ENCODE measurements at regions not wholly inside any gene's neighbourhood (a gene's known extent, or its start where the extent isn't known, plus 50 kb on each side); places are given as distances from the start of the nearest gene placed in this dataset.

- no peak for DNase-seq (ENCODE audit: low spot score)
Observed at GRCh38 chr18:39801848-39802247, 2153.2 kb upstream of the PIK3C3 start.

GRCh38 chr18:39801010-39801409 is 2154.0 kb upstream of the PIK3C3 start:
- DNase-seq (ENCODE audit: low spot score) = no peak

GRCh38 chr18:39799006-39799405 is 2156.0 kb upstream of the PIK3C3 start:
- peak; percentile 11 for DNase-seq (ENCODE audit: low spot score)

- DNase-seq (ENCODE audit: low spot score) = no peak
Observed at GRCh38 chr18:39796393-39796792, 2158.6 kb upstream of the PIK3C3 start.

GRCh38 chr18:39795350-39795749 is 2159.7 kb upstream of the PIK3C3 start:
- no peak for DNase-seq (ENCODE audit: low spot score)

GRCh38 chr18:39793609-39794008 is 2161.4 kb upstream of the PIK3C3 start:
- DNase-seq (ENCODE audit: low spot score) = no peak

- no peak for DNase-seq (ENCODE audit: low spot score)
Observed at GRCh38 chr18:39788383-39788782, 2166.7 kb upstream of the PIK3C3 start.

GRCh38 chr18:39786477-39786876 is 2168.6 kb upstream of the PIK3C3 start:
- DNase-seq (ENCODE audit: low spot score) = no peak

GRCh38 chr18:39784541-39784940 is 2170.5 kb upstream of the PIK3C3 start:
- no peak for DNase-seq (ENCODE audit: low spot score)

- DNase-seq (ENCODE audit: low spot score) = no peak
Observed at GRCh38 chr18:39781565-39781964, 2173.5 kb upstream of the PIK3C3 start.

GRCh38 chr18:39780774-39781173 is 2174.3 kb upstream of the PIK3C3 start:
- DNase-seq (ENCODE audit: low spot score) = no peak

- DNase-seq (ENCODE audit: low spot score) = no peak
Observed at GRCh38 chr18:39779926-39780325, 2175.1 kb upstream of the PIK3C3 start.

GRCh38 chr18:39776766-39777165 is 2178.3 kb upstream of the PIK3C3 start:
- DNase-seq (ENCODE audit: low spot score) = no peak

- no peak for DNase-seq (ENCODE audit: low spot score)
Observed at GRCh38 chr18:39774957-39775598, 2180.0 kb upstream of the PIK3C3 start.

- DNase-seq (ENCODE audit: low spot score) = no peak
Observed at GRCh38 chr18:39773646-39774045, 2181.4 kb upstream of the PIK3C3 start.

GRCh38 chr18:39772155-39772919 is 2182.7 kb upstream of the PIK3C3 start:
- DNase-seq (ENCODE audit: low spot score) = no peak

- DNase-seq (ENCODE audit: low spot score) = no peak
Observed at GRCh38 chr18:39770399-39770798, 2184.6 kb upstream of the PIK3C3 start.

- no peak for DNase-seq (ENCODE audit: low spot score)
Observed at GRCh38 chr18:39764873-39765272, 2190.2 kb upstream of the PIK3C3 start.

- DNase-seq (ENCODE audit: low spot score) = no peak
Observed at GRCh38 chr18:39761273-39761672, 2193.8 kb upstream of the PIK3C3 start.

- no peak for DNase-seq (ENCODE audit: low spot score)
Observed at GRCh38 chr18:39759926-39760325, 2194.3 kb upstream of the CELF4 start.

- no peak for DNase-seq (ENCODE audit: low spot score)
Observed at GRCh38 chr18:39753178-39753577, 2187.6 kb upstream of the CELF4 start.

GRCh38 chr18:39752351-39752750 is 2186.8 kb upstream of the CELF4 start:
- DNase-seq (ENCODE audit: low spot score) = no peak

- DNase-seq (ENCODE audit: low spot score) = no peak
Observed at GRCh38 chr18:39751921-39752320, 2186.3 kb upstream of the CELF4 start.

GRCh38 chr18:39751161-39751560 is 2185.6 kb upstream of the CELF4 start:
- peak; percentile 4 for DNase-seq (ENCODE audit: low spot score)
